CD4-positive, alpha-beta T cell treated with Interleukin-15 for 1 hour (primary cell): ENCODE measurements at regions not wholly inside any gene's neighbourhood (a gene's known extent, or its start where the extent isn't known, plus 50 kb on each side); places are given as distances from the start of the nearest gene placed in this dataset.
"Not testable (repeated sequence)": the region's sequence is repeated elsewhere in the genome, so short reads cannot be mapped to it uniquely, and the experiment has no call there.

Experiments
- DNase-seq: peaks from one replicate; pipeline ENCODE4 v3.0.0-alpha.2; 2020

GRCh38 chr12:14215949-14216348 lies 149.5 kb upstream of the ATF7IP start:
- not testable (repeated sequence) for DNase-seq

- DNase-seq, result no peak
Measured at GRCh38 chr12:14216405-14217294, 148.8 kb upstream of the ATF7IP start.

GRCh38 chr12:14219156-14219555 lies 146.3 kb upstream of the ATF7IP start:
- no peak for DNase-seq

DNA sequence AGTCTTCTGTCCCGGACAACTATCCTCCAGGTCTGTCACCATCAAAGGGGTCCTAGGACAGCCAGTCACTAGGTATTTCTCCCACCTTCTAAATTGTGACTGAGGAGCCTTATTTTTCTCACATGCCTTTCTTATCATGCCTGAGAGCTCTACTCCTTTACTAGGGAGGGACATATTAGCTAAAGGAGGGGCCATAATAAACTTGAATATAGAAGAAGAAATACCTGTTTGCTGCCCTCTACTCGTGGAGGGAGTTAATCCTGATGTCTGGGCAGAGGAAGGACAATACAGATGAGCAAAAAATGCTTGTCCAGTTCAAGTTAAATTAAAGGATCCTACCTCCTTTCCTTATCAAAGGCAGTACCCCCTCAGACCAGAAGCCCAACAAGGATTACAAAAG lies 145.8 kb upstream of the ATF7IP start:
- not testable (repeated sequence) for DNase-seq

GRCh38 chr12:14225064-14225463 lies 140.4 kb upstream of the ATF7IP start:
- no peak for DNase-seq

DNA sequence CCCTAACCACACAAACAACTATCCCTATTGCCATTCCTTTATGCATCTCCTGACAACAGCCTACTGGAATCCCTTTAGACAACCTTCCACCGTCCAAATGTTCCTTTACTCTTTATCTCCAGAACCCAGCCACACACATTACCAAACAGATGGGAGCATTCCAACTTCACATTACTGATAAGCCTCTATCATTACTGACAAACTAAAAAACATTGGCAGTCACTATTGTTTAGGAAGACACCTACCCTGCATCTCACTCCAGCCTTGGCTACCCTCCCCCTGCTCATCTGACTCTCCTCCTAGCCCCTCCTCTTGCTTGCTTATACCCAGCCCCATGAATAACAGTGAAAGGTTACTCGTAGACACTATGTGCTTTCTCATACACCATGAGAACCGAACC lies 130.3 kb upstream of the ATF7IP start:
- DNase-seq, result not testable (repeated sequence)

DNA sequence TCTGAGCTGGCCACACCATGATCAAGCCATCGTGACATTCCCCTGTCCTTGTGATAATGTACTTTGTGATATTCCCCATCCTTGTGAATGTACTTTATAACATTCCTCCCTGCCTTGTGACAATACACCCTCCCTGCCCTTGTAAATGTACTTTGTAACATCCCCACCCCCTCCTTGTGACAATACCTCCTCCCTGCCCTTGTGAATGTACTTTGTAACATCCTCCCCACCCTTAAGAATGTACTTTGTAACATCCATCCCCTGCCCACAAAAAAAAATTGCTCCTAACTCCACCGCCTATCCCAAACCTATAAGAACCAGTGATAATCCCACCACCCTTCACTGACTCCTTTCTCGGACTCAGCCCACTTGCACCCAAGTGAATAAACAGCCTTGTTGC lies 128.8 kb upstream of the ATF7IP start:
- DNase-seq, result not testable (repeated sequence)

- DNase-seq, result no peak
Measured at GRCh38 chr12:14238221-14238792, 127.2 kb upstream of the ATF7IP start.

GRCh38 chr12:14239350-14239934 lies 126.0 kb upstream of the ATF7IP start:
- DNase-seq, result peak; percentile 67

GRCh38 chr12:14239935-14240872 lies 125.3 kb upstream of the ATF7IP start:
- DNase-seq, result peak; percentile 64

DNA sequence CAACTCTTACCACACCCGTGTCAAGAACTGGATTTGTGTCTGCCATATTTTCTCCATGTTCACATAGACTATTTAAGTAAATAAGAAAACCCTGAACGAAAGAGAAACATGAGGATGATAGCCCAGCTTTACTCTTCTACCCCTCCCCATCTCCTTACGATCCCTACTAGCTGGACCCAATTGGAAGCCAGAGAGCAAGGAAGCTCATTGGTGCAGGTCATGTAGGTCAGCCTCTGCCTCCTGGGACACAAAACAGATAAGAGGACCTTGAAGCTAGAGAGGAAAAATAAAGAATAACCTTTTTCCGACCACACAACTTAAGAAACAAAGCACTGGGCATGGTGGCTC lies 124.6 kb upstream of the ATF7IP start:
- DNase-seq, result no peak

- not testable (repeated sequence) for DNase-seq
Measured at GRCh38 chr12:14242825-14243224, 122.7 kb upstream of the ATF7IP start.

- no peak for DNase-seq
Measured at GRCh38 chr12:14243941-14244340, 121.5 kb upstream of the ATF7IP start.

- DNase-seq, result no peak
Measured at GRCh38 chr12:14244876-14245669, 120.4 kb upstream of the ATF7IP start.

- no peak for DNase-seq
Measured at GRCh38 chr12:14247166-14247565, 118.3 kb upstream of the ATF7IP start.

DNA sequence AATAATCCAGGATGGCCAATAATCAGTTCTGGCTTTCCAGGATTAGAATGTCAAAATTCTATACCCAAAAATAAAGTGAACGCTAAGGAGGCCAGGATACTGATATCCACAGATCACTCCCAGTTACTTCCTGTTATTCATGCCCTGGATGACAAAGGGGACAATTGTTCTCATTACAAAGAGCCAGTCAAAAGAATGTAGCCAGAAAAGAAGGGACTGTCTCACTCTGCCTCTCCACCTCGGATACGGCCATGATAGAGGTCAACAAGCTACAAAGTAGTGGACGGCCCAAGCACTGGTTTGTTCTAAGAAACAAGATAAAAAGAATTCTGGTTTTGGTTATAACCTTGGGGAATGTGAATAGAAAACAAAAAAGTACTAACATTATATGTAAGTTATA lies 116.1 kb upstream of the ATF7IP start:
- no peak for DNase-seq

DNA sequence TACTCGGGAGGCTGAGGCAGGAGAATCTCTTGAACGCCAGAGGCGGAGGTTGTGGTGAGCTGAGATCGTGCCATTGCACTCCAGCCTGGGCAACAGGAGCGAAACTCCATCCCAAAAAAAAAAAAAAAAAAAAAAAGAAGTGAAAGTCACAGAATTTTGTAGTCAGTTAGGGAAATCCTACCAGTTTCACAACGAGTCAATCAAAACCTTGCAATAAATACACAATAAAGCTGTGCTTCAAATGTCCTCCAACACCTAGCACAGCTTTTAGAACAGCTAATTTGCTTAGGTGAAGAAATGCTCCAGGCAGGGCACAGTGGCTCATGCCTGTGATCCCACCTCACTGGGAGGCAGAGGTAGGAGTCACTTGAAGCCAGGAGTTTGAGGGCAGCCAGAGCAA lies 112.8 kb upstream of the ATF7IP start:
- no peak for DNase-seq

DNA sequence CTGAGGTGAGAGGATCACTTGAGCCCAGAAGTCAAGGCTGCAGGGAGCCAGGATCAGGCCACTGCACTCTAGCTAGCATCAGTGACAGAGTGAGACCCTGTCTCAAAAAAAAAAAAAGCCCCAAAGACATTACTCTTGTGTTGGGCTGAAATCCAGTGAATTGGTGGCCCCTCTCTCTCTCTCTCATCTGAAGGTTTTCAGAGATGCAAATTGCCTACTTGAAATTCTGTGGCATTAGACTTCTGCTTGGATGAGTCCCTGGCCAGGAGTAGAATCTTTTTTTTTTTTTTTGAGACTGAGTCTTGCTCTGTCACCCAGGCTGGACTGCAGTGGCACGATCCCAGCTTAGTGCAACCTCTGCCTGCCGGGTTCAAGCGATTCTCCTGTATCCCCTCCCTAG lies 112.0 kb upstream of the ATF7IP start:
- no peak for DNase-seq

DNA sequence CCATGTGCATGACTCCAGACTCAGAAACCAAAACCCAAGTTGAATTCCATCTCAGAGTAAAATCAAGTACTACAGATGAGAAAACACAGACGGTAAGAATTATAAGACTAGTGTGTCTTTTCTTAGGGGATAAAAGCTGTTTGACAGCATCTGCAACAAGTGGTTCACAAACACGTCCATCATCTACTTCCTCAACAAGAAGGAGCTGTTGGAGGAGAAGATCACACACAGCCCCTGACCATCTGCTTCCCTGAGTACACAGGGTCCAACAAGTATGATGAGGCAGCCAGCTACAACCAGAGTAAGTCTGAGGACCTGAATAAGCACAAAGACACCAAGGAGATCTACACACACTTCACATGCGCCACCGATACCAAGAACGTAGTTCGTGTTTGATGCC lies 110.7 kb upstream of the ATF7IP start:
- no peak for DNase-seq

DNA sequence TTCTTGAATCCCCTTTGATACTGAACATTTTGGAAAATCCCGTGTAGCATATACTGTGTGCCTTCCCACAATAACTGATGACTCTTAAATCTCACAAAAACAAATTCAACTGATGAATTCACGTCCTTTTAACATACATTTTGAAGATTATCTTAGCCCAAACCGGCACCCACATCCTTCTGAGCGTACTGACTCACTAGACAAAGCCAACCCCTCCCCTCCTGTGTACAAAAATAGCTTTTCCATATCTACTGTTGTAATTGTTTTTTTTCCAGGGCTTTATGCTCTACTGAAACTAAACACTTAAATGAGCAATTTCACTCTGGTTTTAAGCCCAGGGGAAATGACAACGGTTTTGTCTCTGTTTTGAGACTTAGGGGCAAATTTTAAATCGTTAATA lies 109.4 kb upstream of the ATF7IP start:
- DNase-seq, result peak; percentile 43

DNA sequence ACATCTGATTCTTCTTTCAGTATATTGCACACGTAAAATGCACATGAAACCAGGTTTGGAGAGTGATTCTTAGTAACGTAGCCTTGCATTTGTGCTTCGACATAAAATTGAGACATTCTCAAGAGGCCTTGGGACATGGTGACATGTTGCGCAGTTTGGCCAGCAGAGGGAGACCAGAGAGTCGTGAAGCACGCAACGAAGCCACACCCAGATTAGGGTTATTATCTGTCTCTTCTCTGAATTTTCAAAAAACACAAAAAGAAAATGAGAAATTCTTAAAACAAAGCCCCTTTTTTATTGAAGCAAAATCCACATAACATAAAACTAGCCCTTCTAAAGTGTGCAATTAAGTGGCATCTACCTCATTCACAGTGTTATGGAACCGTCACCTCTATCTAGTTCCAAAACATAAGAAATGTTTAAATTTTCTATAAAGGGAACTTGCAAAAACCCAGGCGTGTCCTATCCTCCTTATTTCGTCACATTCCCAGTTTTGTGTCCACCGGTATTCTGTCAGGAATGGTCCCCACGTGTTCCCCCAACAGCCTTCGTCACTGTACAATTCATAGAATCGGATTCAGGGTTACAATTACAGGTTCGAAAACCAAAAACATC lies 108.8 kb upstream of the ATF7IP start:
- peak; percentile 87 for DNase-seq

GRCh38 chr12:14257303-14257733 lies 108.2 kb upstream of the ATF7IP start:
- DNase-seq, result no peak
